Thoracic aorta (tissue), 2 donors: ENCODE measurements at regions not wholly inside any gene's neighbourhood (a gene's known extent, or its start where the extent isn't known, plus 50 kb on each side); places are given as distances from the start of the nearest gene placed in this dataset.

Source experiments
- ATAC-seq: fragments of 150-250 bp; one replicate; pipeline ENCODE4 v1.8.0; 2017; ENCODE audit warnings: low read depth; ENCODE audit not compliant: insufficient number of reproducible peaks, low FRiP score
- DNase-seq: peaks from one replicate; pipeline ENCODE4 v3.0.0-alpha.2; 2020; ENCODE audit warnings: low spot score
- H3K27ac ChIP-seq, 2 donors: fragments of 200-600 bp; sonication (generic); 1 replicate in 1 of 2; 2 replicates in 1 of 2; pipeline ENCODE4 v1.5.1; 2016; ENCODE audit warnings: mild to moderate bottlenecking in 2 of 2, moderate library complexity in 2 of 2
- H3K27me3 ChIP-seq: fragments of 200-600 bp; sonication (generic); replicated peaks from 2 replicates; pipeline ENCODE4 v1.6.0; 2016; ENCODE audit warnings: mild to moderate bottlenecking; ENCODE audit not compliant: insufficient read depth
- H3K36me3 ChIP-seq: fragments of 200-600 bp; sonication (generic); one replicate; pipeline ENCODE4 v1.5.1; 2016
- H3K4me1 ChIP-seq, 2 donors: fragments of 200-600 bp; sonication (generic); 1 replicate in 1 of 2; 2 replicates in 1 of 2; pipeline versions ENCODE4 v1.5.1 to v1.6.0; 2016; ENCODE audit warnings: low read depth in 2 of 2, mild to moderate bottlenecking in 1 of 2; ENCODE audit not compliant: control insufficient read depth in 1 of 2
- H3K4me3 ChIP-seq: fragments of 200-600 bp; sonication (generic); 2 replicates; pipeline ENCODE4 v1.5.1; 2016; ENCODE audit warnings: mild to moderate bottlenecking
- H3K9me3 ChIP-seq: fragments of 200-600 bp; sonication (generic); 2 replicates; pipeline ENCODE4 v1.5.1; 2016
- TF ChIP-seq, protein P1 (sequence below): fragments of 200-600 bp; sonication (generic); IDR thresholded peaks from one replicate; pipeline ENCODE4 v1.5.1; 2019; ENCODE audit warnings: antibody characterized with exemption

DNA sequence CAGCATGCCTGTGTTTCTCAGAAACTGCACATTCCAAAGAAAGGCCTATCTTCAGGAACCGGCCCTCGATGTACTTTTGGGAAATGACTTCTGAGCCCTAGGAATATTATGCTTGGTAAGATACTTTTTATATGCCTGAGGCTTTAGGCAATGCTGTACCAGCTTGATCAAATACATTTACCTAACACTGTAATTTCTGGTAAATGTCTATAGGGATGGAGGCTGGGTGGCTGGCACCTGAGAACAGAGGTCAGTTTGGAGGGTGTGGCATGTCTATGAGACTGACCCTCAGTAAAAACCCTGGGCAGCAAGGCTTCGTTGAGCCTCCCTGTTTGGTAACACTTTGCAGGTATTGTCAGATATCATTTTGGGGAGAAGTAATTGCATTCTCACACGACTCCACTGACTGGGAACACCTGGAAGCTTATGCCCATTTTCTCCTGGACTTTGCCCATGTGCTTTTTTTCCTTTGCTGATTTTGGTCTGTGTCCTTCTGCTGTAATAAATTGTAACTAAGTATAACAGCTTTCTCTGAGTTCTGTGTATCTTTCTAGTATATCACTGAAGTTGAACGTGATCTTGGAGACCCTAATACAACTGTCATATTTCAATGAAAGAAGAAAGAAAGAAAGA, 1339.1 kb downstream of the OLFM4 start:
- H3K4me1 ChIP-seq: no peaks in the 10 kb centered on the region
- no peaks in the 10 kb centered on the region for H3K9me3 ChIP-seq
- H3K27me3 ChIP-seq: no peaks in the 10 kb centered on the region
- no peaks in the 10 kb centered on the region for H3K36me3 ChIP-seq
- ATAC-seq: no peak
- DNase-seq: no peak
- no peak overlapping the region for H3K4me3 ChIP-seq
- no peak overlapping the region for H3K27ac ChIP-seq
- TF ChIP-seq, protein P1, sequence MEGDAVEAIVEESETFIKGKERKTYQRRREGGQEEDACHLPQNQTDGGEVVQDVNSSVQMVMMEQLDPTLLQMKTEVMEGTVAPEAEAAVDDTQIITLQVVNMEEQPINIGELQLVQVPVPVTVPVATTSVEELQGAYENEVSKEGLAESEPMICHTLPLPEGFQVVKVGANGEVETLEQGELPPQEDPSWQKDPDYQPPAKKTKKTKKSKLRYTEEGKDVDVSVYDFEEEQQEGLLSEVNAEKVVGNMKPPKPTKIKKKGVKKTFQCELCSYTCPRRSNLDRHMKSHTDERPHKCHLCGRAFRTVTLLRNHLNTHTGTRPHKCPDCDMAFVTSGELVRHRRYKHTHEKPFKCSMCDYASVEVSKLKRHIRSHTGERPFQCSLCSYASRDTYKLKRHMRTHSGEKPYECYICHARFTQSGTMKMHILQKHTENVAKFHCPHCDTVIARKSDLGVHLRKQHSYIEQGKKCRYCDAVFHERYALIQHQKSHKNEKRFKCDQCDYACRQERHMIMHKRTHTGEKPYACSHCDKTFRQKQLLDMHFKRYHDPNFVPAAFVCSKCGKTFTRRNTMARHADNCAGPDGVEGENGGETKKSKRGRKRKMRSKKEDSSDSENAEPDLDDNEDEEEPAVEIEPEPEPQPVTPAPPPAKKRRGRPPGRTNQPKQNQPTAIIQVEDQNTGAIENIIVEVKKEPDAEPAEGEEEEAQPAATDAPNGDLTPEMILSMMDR: no peak

DNA sequence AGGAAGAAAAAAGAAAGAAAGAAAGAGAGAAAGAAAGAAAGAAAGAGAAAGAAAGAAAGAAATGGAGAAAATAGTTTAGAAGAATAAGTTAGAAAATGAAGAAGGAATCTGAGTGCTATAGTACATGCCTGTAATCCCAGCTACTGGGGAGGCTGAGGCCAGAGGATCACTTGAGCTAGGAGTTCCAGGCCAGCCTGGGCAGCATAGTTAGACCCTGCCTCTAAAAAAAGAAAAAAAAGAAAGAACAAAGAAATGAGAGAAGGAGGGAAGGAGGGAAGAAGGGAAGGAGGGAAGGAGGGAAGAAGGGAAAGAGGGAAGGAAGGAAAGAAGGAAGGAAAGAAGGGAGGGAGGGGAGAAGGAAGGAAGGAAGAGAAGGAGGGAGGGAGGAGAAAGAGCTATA, 1339.8 kb downstream of the OLFM4 start:
- H3K36me3 ChIP-seq: no peaks in the 10 kb centered on the region
- no peaks in the 10 kb centered on the region for H3K4me1 ChIP-seq
- H3K9me3 ChIP-seq: no peaks in the 10 kb centered on the region
- H3K27me3 ChIP-seq: no peaks in the 10 kb centered on the region
- TF ChIP-seq, protein P1: no peak
- no peak overlapping the region for H3K4me3 ChIP-seq
- ATAC-seq (no peak), DNase-seq (no peak)
- no peak overlapping the region for H3K27ac ChIP-seq

GRCh38 chr13:54373211-54373610, 1344.6 kb downstream of the OLFM4 start:
- Histone ChIP-seq H3K36me3 (no peaks in the 10 kb centered on the region), H3K4me3 (no peak overlapping the region), H3K4me1 (no peaks in the 10 kb centered on the region), H3K9me3 (no peaks in the 10 kb centered on the region), H3K27me3 (no peaks in the 10 kb centered on the region), H3K27ac (no peak overlapping the region)
- ATAC-seq (no peak), DNase-seq (no peak)
- TF ChIP-seq, protein P1: no peak

- no peaks in the 10 kb centered on the region for H3K9me3 ChIP-seq
- TF ChIP-seq, protein P1: no peak
- DNase-seq: no peak
Measured at GRCh38 chr13:54379461-54379860, 1350.8 kb downstream of the OLFM4 start.

GRCh38 chr13:54383604-54384003, 1355.0 kb downstream of the OLFM4 start:
- no peaks in the 10 kb centered on the region for H3K27me3 ChIP-seq
- H3K27ac ChIP-seq: no peak overlapping the region
- ATAC-seq (no peak), DNase-seq (no peak)
- no peaks in the 10 kb centered on the region for H3K9me3 ChIP-seq
- no peak overlapping the region for H3K4me3 ChIP-seq
- TF ChIP-seq, protein P1: no peak
- H3K4me1 ChIP-seq: no peaks in the 10 kb centered on the region
- H3K36me3 ChIP-seq: no peaks in the 10 kb centered on the region

More at GRCh38 chr13:54379461-54379860, 1350.8 kb downstream of the OLFM4 start:
- Histone ChIP-seq H3K4me1 (no peaks in the 10 kb centered on the region), H3K27me3 (no peaks in the 10 kb centered on the region), H3K27ac (no peak overlapping the region), H3K4me3 (no peak overlapping the region), H3K36me3 (no peaks in the 10 kb centered on the region)
- no peak for ATAC-seq
